Loucy (cell line): ENCODE measurements at regions not wholly inside any gene's neighbourhood (a gene's known extent, or its start where the extent isn't known, plus 50 kb on each side); places are given as distances from the start of the nearest gene placed in this dataset.
"Not testable (repeated sequence)": the region's sequence is repeated elsewhere in the genome, so short reads cannot be mapped to it uniquely, and the experiment has no call there.

Experiments
- H2AFZ ChIP-seq: fragments of 200-600 bp; sonication (generic); 2 replicates; pipeline ENCODE4 v1.6.0; 2016; ENCODE audit warnings: antibody characterized with exemption, mild to moderate bottlenecking, low read length, moderate library complexity
- H3F3A ChIP-seq: fragments of 200-600 bp; 2 replicates; pipeline ENCODE4 v1.6.0; 2016; ENCODE audit warnings: antibody characterized with exemption, low read depth, mild to moderate bottlenecking
- H3K27me3 ChIP-seq: fragments of 200-600 bp; sonication (generic); 2 replicates; pipeline ENCODE4 v1.6.1; 2014; ENCODE audit warnings: low read length, mild to moderate bottlenecking; ENCODE audit not compliant: insufficient read depth, poor library complexity, severe bottlenecking
- H3K36me3 ChIP-seq: fragments of 200-600 bp; sonication (generic); 2 replicates; pipeline ENCODE4 v1.6.1; 2016; ENCODE audit warnings: low read length; ENCODE audit not compliant: insufficient read depth
- H3K4me1 ChIP-seq: fragments of 200-600 bp; sonication (generic); 2 replicates; pipeline ENCODE4 v1.5.1; 2014; ENCODE audit warnings: low read length, mild to moderate bottlenecking; ENCODE audit not compliant: insufficient read depth, poor library complexity, severe bottlenecking
- H3K4me2 ChIP-seq: fragments of 200-600 bp; sonication (generic); 2 replicates; pipeline ENCODE4 v1.6.0; 2014; ENCODE audit warnings: antibody characterized with exemption, low read length, low read depth, mild to moderate bottlenecking; ENCODE audit not compliant: poor library complexity, severe bottlenecking
- H3K4me3 ChIP-seq: fragments of 200-600 bp; sonication (generic); 2 replicates; pipeline ENCODE4 v1.5.1; 2014; ENCODE audit warnings: low read length, mild to moderate bottlenecking, mixed read lengths; ENCODE audit not compliant: poor library complexity, severe bottlenecking
- H3K79me2 ChIP-seq: fragments of 200-600 bp; sonication (generic); 2 replicates; pipeline ENCODE4 v1.6.1; 2014; ENCODE audit warnings: low read length; ENCODE audit not compliant: insufficient read depth
- H3K9ac ChIP-seq: fragments of 200-600 bp; sonication (generic); 2 replicates; pipeline ENCODE4 v1.6.0; 2014; ENCODE audit warnings: mild to moderate bottlenecking, low read depth, low read length, moderate library complexity; ENCODE audit not compliant: poor library complexity, severe bottlenecking
- H3K9me2 ChIP-seq: fragments of 200-600 bp; sonication (generic); replicated peaks from 2 replicates; pipeline ENCODE4 v1.6.1; 2016; ENCODE audit warnings: low read depth, low read length, mixed read lengths
- H3K9me3 ChIP-seq: fragments of 200-600 bp; sonication (generic); 2 replicates; pipeline ENCODE4 v1.6.1; 2014; ENCODE audit warnings: mild to moderate bottlenecking, antibody characterized with exemption, low read length, low read depth; ENCODE audit not compliant: insufficient read depth
- H4K20me1 ChIP-seq: fragments of 200-600 bp; sonication (generic); 2 replicates; pipeline ENCODE4 v1.6.0; 2014; ENCODE audit warnings: antibody characterized with exemption, low read length, mild to moderate bottlenecking; ENCODE audit not compliant: insufficient read depth, poor library complexity, severe bottlenecking
- CTCF ChIP-seq: fragments of 200-600 bp; sonication (generic); conservative IDR thresholded peaks from 2 replicates; pipeline ENCODE4 v1.5.1; 2014; ENCODE audit warnings: mild to moderate bottlenecking, antibody characterized with exemption, low read length
- EZH2phosphoT487 ChIP-seq: fragments of 200-600 bp; IDR thresholded peaks from 2 replicates; pipeline ENCODE4 v1.6.1; 2018; ENCODE audit warnings: antibody characterized with exemption, mild to moderate bottlenecking, moderate library complexity, borderline replicate concordance

GRCh38 chr2:144975881-144976280 lies 456.0 kb upstream of the ZEB2 start:
- TF ChIP-seq CTCF (no peak), EZH2phosphoT487 (no peak)
- no peaks in the 10 kb centered on the region for H4K20me1 ChIP-seq
- H3F3A ChIP-seq = no peaks in the 10 kb centered on the region
- H3K9ac ChIP-seq = no peak overlapping the region
- H3K27me3 ChIP-seq = no peaks in the 10 kb centered on the region
- no peaks in the 10 kb centered on the region for H3K36me3 ChIP-seq
- no peak overlapping the region for H3K4me3 ChIP-seq
- no peaks in the 10 kb centered on the region for H3K4me1 ChIP-seq
- no peaks in the 10 kb centered on the region for H3K9me2 ChIP-seq
- H3K4me2 ChIP-seq = no peak overlapping the region
- no peak overlapping the region for H2AFZ ChIP-seq
- no peaks in the 10 kb centered on the region for H3K9me3 ChIP-seq
- H3K79me2 ChIP-seq = no peaks in the 10 kb centered on the region

DNA sequence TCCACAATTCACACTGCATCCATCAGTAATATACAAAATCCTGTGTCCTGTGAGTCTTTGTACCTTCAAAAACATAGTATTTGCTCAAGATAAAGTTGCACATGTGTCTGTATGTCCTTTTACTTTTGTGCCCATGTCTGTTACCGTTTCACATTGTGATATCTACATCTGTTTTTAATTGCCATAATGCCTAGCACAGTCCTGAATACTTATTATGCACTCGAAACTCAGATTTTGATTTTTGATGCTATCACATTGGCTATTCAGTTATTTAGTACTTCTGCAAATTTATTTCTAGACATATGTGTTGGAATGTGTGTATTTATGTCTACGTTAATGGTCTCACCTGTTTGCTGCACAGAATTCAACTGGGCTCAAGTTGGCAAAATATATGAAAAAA lies 452.8 kb upstream of the ZEB2 start:
- no peak overlapping the region for H2AFZ ChIP-seq
- H3K27me3 ChIP-seq = no peaks in the 10 kb centered on the region
- no peaks in the 10 kb centered on the region for H3K4me1 ChIP-seq

DNA sequence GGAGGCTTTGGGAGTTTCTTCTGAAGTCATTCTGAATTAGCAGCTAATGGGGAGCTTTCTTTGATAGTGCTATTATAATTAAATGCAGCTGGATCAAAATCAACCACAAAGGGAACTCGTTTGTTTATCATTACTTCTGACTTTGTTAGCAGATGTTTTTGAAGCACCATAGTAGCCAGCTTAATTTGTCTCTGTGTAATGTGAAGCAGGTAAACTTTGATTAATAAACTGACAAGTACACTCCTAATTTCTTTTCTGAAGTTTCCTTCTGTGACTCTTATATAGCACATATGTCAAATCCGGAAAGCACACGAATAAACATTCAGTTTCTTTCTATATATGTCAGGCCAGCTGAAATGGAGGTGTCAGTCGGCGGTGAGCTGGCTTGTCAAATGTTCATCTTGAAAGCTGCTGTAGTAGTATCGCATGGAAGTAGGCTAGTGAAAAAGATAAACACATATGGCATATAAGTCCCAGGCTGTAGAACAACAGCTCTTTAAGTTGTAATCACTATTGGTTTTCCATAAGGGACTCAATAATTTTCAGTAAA lies 451.9 kb upstream of the ZEB2 start:
- Histone ChIP-seq H3K4me1 (no peaks in the 10 kb centered on the region), H3K79me2 (no peaks in the 10 kb centered on the region), H4K20me1 (no peaks in the 10 kb centered on the region), H3K9me3 (no peaks in the 10 kb centered on the region), H3K9me2 (no peaks in the 10 kb centered on the region), H3K27me3 (no peaks in the 10 kb centered on the region), H2AFZ (no peak overlapping the region), H3K36me3 (no peaks in the 10 kb centered on the region), H3K4me2 (no peak overlapping the region), H3K9ac (no peak overlapping the region), H3F3A (no peaks in the 10 kb centered on the region), H3K4me3 (no peak overlapping the region)
- TF ChIP-seq CTCF (no peak), EZH2phosphoT487 (no peak)

More for the DNA sequence above, 452.8 kb upstream of the ZEB2 start:
- no peak overlapping the region for H3K4me2 ChIP-seq
- no peaks in the 10 kb centered on the region for H3K79me2 ChIP-seq
- H3K4me3 ChIP-seq = no peak overlapping the region
- TF ChIP-seq CTCF (no peak), EZH2phosphoT487 (no peak)
- H3K36me3 ChIP-seq = no peaks in the 10 kb centered on the region
- H3K9me3 ChIP-seq = no peaks in the 10 kb centered on the region
- no peak overlapping the region for H3K9ac ChIP-seq
- H3K9me2 ChIP-seq = no peaks in the 10 kb centered on the region
- no peaks in the 10 kb centered on the region for H3F3A ChIP-seq
- no peaks in the 10 kb centered on the region for H4K20me1 ChIP-seq

GRCh38 chr2:144970410-144970809 lies 450.5 kb upstream of the ZEB2 start:
- H3K9me2 ChIP-seq, H3K9ac ChIP-seq, H3K36me3 ChIP-seq, H3K27me3 ChIP-seq, H3K4me2 ChIP-seq, H3K9me3 ChIP-seq, H2AFZ ChIP-seq, H3K79me2 ChIP-seq, H3K4me3 ChIP-seq, H4K20me1 ChIP-seq, H3F3A ChIP-seq, H3K4me1 ChIP-seq: not testable (repeated sequence)

DNA sequence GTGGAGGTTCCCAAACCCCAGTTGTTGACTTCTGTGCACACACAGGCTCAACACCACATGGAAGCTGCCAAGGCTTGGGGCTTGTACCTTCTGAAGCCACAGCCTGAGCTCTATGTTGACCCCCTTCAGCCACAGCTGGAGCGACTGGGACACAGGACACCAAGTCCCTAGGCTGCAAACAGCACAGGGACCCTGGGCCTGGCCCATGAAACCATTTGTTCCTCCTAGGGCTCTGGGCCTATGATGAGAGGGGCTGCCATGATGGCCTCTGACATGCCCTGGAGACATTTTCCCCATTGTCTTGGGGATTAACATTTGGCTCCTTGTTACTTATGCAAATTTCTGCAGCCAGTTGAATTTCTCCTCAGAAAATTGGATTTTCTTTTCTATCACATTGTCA lies 449.6 kb upstream of the ZEB2 start:
- H3F3A ChIP-seq, H3K4me2 ChIP-seq, H3K27me3 ChIP-seq, H3K36me3 ChIP-seq, H2AFZ ChIP-seq, H3K4me1 ChIP-seq, H4K20me1 ChIP-seq, H3K4me3 ChIP-seq, H3K9ac ChIP-seq, H3K79me2 ChIP-seq, H3K9me2 ChIP-seq: not testable (repeated sequence)
- peaks cover 11% of the 10 kb centered on the region; the same call in 1 of the 2 replicates for H3K9me3 ChIP-seq
